ENCODE measurements at regions not wholly inside any gene's neighbourhood (a gene's known extent, or its start where the extent isn't known, plus 50 kb on each side); places are given as distances from the start of the nearest gene placed in this dataset.

DNA sequence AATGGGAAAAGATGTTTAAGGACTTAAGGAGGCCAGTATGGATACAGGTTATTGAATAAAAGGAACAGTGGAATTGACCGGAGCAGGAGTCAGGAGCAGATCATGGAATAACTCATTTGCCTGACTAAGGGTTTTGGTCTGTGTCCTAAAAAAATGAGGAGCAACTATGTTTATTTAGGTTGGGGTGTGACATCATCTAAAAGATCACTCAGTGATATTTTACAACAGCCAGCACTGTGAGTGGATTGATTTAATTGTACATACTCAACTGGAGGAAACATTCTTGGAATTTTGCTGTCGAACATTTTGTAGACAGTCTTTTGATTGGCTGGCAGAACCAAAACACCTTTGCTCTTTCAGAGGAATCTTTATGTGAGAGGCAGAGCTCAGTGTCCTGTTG lies 348.6 kb upstream of the CDIN1 start:
- TF ChIP-seq, protein P1, sequence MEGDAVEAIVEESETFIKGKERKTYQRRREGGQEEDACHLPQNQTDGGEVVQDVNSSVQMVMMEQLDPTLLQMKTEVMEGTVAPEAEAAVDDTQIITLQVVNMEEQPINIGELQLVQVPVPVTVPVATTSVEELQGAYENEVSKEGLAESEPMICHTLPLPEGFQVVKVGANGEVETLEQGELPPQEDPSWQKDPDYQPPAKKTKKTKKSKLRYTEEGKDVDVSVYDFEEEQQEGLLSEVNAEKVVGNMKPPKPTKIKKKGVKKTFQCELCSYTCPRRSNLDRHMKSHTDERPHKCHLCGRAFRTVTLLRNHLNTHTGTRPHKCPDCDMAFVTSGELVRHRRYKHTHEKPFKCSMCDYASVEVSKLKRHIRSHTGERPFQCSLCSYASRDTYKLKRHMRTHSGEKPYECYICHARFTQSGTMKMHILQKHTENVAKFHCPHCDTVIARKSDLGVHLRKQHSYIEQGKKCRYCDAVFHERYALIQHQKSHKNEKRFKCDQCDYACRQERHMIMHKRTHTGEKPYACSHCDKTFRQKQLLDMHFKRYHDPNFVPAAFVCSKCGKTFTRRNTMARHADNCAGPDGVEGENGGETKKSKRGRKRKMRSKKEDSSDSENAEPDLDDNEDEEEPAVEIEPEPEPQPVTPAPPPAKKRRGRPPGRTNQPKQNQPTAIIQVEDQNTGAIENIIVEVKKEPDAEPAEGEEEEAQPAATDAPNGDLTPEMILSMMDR (IDR thresholded peaks at IDR 0.05; ENCODE audit: borderline replicate concordance, extremely low read depth, low read length, poor library complexity, severe bottlenecking) = no peak
- TF ChIP-seq EZH2 (IDR thresholded peaks at IDR 0.05; ENCODE audit: borderline replicate concordance, low read depth, low read length, severe bottlenecking) = no peak
- DNase-seq (no peak), ATAC-seq (ENCODE audit: insufficient read depth, low read depth) (no peak)
- no peaks in the 10 kb centered on the region for H3K36me3 ChIP-seq (ENCODE audit: insufficient read depth, low read length)
- no peaks in the 10 kb centered on the region for H3K79me2 ChIP-seq (ENCODE audit: insufficient read depth, low read length)
- no peak overlapping the region for H3K9ac ChIP-seq (ENCODE audit: low read depth, low read length)
- no peak overlapping the region for H3K27ac ChIP-seq (ENCODE audit: low read length)
- H3K4me3 ChIP-seq (ENCODE audit: low read depth in 1 of 2, low read length in 2 of 2) = no peak overlapping the region
- no peaks in the 10 kb centered on the region for H4K20me1 ChIP-seq (ENCODE audit: insufficient read depth, low read length)
- no peaks in the 10 kb centered on the region for H3K9me3 ChIP-seq (ENCODE audit: insufficient read depth, low read length, severe bottlenecking)
- H3K4me1 ChIP-seq (ENCODE audit: insufficient read depth, low read length) = no peaks in the 10 kb centered on the region
- no peak overlapping the region for H3K4me2 ChIP-seq (ENCODE audit: insufficient read depth, low read length)
- H2AFZ ChIP-seq (ENCODE audit: low read depth, low read length) = no peak overlapping the region
- no peaks in the 10 kb centered on the region for H3K27me3 ChIP-seq (ENCODE audit: insufficient read depth, low read length, poor library complexity)

DNA sequence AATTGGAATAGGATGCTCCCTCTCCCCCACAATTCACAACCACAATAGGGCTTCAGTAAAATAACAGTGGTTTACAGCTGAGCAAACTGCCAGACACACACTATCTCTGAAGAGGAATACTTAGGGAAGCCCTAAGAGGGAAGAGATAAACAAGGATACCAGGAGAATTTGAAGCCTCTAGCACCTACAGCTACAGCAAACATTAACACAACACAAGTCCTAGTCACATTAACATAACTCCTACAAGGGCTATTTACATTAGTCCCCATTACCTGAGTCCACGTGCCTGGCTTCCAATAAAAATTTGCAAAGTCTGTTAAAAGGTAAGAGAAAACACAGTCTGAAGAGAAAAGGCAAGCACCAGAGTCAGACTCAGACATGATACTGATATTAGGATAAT lies 346.9 kb upstream of the CDIN1 start:
- DNase-seq = no peak
- ATAC-seq (ENCODE audit: insufficient read depth, low read depth) = no peak
- no peaks in the 10 kb centered on the region for H3K36me3 ChIP-seq (ENCODE audit: insufficient read depth, low read length)
- no peaks in the 10 kb centered on the region for H4K20me1 ChIP-seq (ENCODE audit: insufficient read depth, low read length)
- no peaks in the 10 kb centered on the region for H3K27me3 ChIP-seq (ENCODE audit: insufficient read depth, low read length, poor library complexity)
- no peak overlapping the region for H2AFZ ChIP-seq (ENCODE audit: low read depth, low read length)
- no peak for TF ChIP-seq EZH2 (IDR thresholded peaks at IDR 0.05; ENCODE audit: borderline replicate concordance, low read depth, low read length, severe bottlenecking)
- TF ChIP-seq, protein P1 (IDR thresholded peaks at IDR 0.05; ENCODE audit: borderline replicate concordance, extremely low read depth, low read length, poor library complexity, severe bottlenecking) = no peak
- no peak overlapping the region for H3K4me3 ChIP-seq (ENCODE audit: low read depth in 1 of 2, low read length in 2 of 2)
- no peak overlapping the region for H3K27ac ChIP-seq (ENCODE audit: low read length)
- no peak overlapping the region for H3K4me2 ChIP-seq (ENCODE audit: insufficient read depth, low read length)
- H3K9ac ChIP-seq (ENCODE audit: low read depth, low read length) = no peak overlapping the region
- H3K79me2 ChIP-seq (ENCODE audit: insufficient read depth, low read length) = no peaks in the 10 kb centered on the region
- H3K9me3 ChIP-seq (ENCODE audit: insufficient read depth, low read length, severe bottlenecking) = no peaks in the 10 kb centered on the region
- no peaks in the 10 kb centered on the region for H3K4me1 ChIP-seq (ENCODE audit: insufficient read depth, low read length)

DNA sequence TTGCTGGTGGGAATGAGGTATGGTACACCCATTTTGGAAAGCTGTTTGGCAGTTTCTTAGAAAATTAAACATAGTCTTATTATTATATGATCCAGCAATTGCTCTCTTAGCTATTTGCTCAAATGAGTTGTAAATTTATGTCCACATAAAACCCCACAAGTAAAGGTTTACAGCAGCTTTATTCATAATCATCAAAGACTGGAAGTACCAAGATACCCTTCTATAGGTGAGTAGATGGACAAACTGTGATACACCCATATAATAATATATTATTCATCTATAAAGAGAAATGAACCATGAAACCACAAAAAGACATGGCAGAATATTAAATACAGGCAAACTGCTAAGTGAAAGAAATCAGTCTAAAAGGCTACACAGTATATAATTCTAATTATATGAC lies 344.7 kb upstream of the CDIN1 start:
- no peak for ATAC-seq (ENCODE audit: insufficient read depth, low read depth)

More for the DNA sequence above, 344.7 kb upstream of the CDIN1 start:
- H3K9ac ChIP-seq (ENCODE audit: low read depth, low read length) = no peak overlapping the region
- no peak overlapping the region for H2AFZ ChIP-seq (ENCODE audit: low read depth, low read length)
- H3K4me1 ChIP-seq (ENCODE audit: insufficient read depth, low read length) = no peaks in the 10 kb centered on the region
- no peak overlapping the region for H3K4me3 ChIP-seq (ENCODE audit: low read depth in 1 of 2, low read length in 2 of 2)
- no peak for TF ChIP-seq EZH2 (IDR thresholded peaks at IDR 0.05; ENCODE audit: borderline replicate concordance, low read depth, low read length, severe bottlenecking)
- TF ChIP-seq, protein P1 (IDR thresholded peaks at IDR 0.05; ENCODE audit: borderline replicate concordance, extremely low read depth, low read length, poor library complexity, severe bottlenecking) = no peak
- no peaks in the 10 kb centered on the region for H4K20me1 ChIP-seq (ENCODE audit: insufficient read depth, low read length)
- no peaks in the 10 kb centered on the region for H3K9me3 ChIP-seq (ENCODE audit: insufficient read depth, low read length, severe bottlenecking)
- no peak for DNase-seq
- H3K27ac ChIP-seq (ENCODE audit: low read length) = no peak overlapping the region
- H3K27me3 ChIP-seq (ENCODE audit: insufficient read depth, low read length, poor library complexity) = no peaks in the 10 kb centered on the region
- H3K36me3 ChIP-seq (ENCODE audit: insufficient read depth, low read length) = no peaks in the 10 kb centered on the region
- no peaks in the 10 kb centered on the region for H3K79me2 ChIP-seq (ENCODE audit: insufficient read depth, low read length)
- H3K4me2 ChIP-seq (ENCODE audit: insufficient read depth, low read length) = no peak overlapping the region

Data from DND-41 (cell line).